SK-N-SH (cell line): ENCODE measurements at regions not wholly inside any gene's neighbourhood (a gene's known extent, or its start where the extent isn't known, plus 50 kb on each side); places are given as distances from the start of the nearest gene placed in this dataset.

ENCODE experiments used
- CTCF ChIA-PET: fragments of 300-600, 350-600 bp; formaldehyde crosslinking; extraction: SDS; loops from one replicate; lab custom pipeline; 2021; lab: Yijun Ruan, JAX
- POLR2A ChIA-PET: fragments of 350-600 bp; sonication (Branson Sonifier 250); formaldehyde crosslinking; extraction: SDS; loops from one replicate; lab custom pipeline; 2020; ENCODE audit warnings: antibody characterized with exemption, inconsistent platforms; lab: Yijun Ruan, JAX
- DNase-seq: peaks from one replicate; pipeline ENCODE4 v3.0.0; 2012
- H2AFZ ChIP-seq: fragments of 200-600 bp; sonication (generic); 2 replicates; pipeline ENCODE4 v1.8.1; 2016; ENCODE audit warnings: antibody characterized with exemption, mild to moderate bottlenecking, low read depth
- H3F3A ChIP-seq: fragments of 200-600 bp; sonication (generic); replicated peaks from 2 replicates; pipeline ENCODE3; 2016; ENCODE audit warnings: antibody characterized with exemption, mild to moderate bottlenecking; ENCODE audit not compliant: insufficient read depth
- H3K27ac ChIP-seq, 2 experiments: fragments of 200-500 bp in 1 of 2; fragments of 200-600 bp in 1 of 2; sonication (Bioruptor generic) in 1 of 2; sonication (generic), shearing (Covaris generic) in 1 of 2; 2 replicates each; pipeline versions ENCODE4 v1.5.1 to v1.6.1; 2014 to 2016; ENCODE audit warnings: low read depth in 2 of 2, inconsistent platforms in 1 of 2, low read length in 1 of 2, mild to moderate bottlenecking in 1 of 2, mixed read lengths in 1 of 2
- H3K27me3 ChIP-seq: fragments of 200-600 bp; sonication (generic), shearing (Covaris generic); 2 replicates; pipeline ENCODE4 v1.6.1; 2016; ENCODE audit warnings: mixed run types; ENCODE audit not compliant: insufficient read depth
- H3K36me3 ChIP-seq, 2 experiments: fragments of 200-500 bp in 1 of 2; fragments of 200-600 bp in 1 of 2; sonication (Bioruptor generic) in 1 of 2; sonication (generic) in 1 of 2; replicated peaks in 1 of 2; 2 replicates each; pipeline versions ENCODE3 to v1.5.1; 2014 to 2016; ENCODE audit warnings: low read length in 1 of 2, mild to moderate bottlenecking in 1 of 2; ENCODE audit not compliant: insufficient read depth in 2 of 2, control insufficient read depth in 1 of 2
- H3K4me1 ChIP-seq, 2 experiments: fragments of 200-500 bp in 1 of 2; fragments of 200-600 bp in 1 of 2; sonication (Bioruptor generic) in 1 of 2; sonication (generic), shearing (Covaris generic) in 1 of 2; 2 replicates each; pipeline versions ENCODE4 v1.5.1 to v1.6.1; 2014 to 2016; ENCODE audit warnings: low read depth in 1 of 2, low read length in 1 of 2, mixed run types in 1 of 2; ENCODE audit not compliant: insufficient read depth in 2 of 2, control insufficient read depth in 1 of 2
- H3K4me2 ChIP-seq: fragments of 200-600 bp; sonication (generic), shearing (Covaris generic); 2 replicates; pipeline ENCODE4 v1.6.1; 2017; ENCODE audit warnings: mixed run types
- H3K4me3 ChIP-seq, 2 experiments: fragments of 200-500 bp in 1 of 2; fragments of 200-600 bp in 1 of 2; sonication (Bioruptor generic) in 1 of 2; sonication (generic), shearing (Covaris generic) in 1 of 2; 2 replicates each; pipeline versions ENCODE4 v1.5.1 to v1.8.1; 2014 to 2016; ENCODE audit warnings: low read depth in 2 of 2, inconsistent platforms in 1 of 2, low read length in 1 of 2, mild to moderate bottlenecking in 1 of 2, mixed read lengths in 1 of 2, moderate library complexity in 1 of 2
- H3K79me2 ChIP-seq: fragments of 200-600 bp; sonication (generic); 2 replicates; pipeline ENCODE4 v1.8.1; 2017; ENCODE audit warnings: mild to moderate bottlenecking; ENCODE audit not compliant: insufficient read depth
- H3K9ac ChIP-seq: fragments of 200-600 bp; sonication (generic); 2 replicates; pipeline ENCODE4 v1.6.1; 2017; ENCODE audit warnings: mixed run types
- H3K9me2 ChIP-seq: fragments of 200-600 bp; sonication (generic); 2 replicates; pipeline ENCODE4 v1.6.1; 2017; ENCODE audit warnings: mixed run types
- H3K9me3 ChIP-seq: fragments of 200-600 bp; sonication (generic); 2 replicates; pipeline ENCODE4 v1.6.1; 2017; ENCODE audit warnings: mixed run types, mild to moderate bottlenecking, moderate library complexity
- H4K20me1 ChIP-seq: fragments of 200-600 bp; sonication (generic); 2 replicates; pipeline ENCODE4 v1.6.1; 2017; ENCODE audit warnings: mild to moderate bottlenecking, mixed run types; ENCODE audit not compliant: insufficient read depth
- CHD2 ChIP-seq: fragments of 150-350 bp; IDR thresholded peaks from 2 replicates; pipeline ENCODE4 v1.6.1; 2018; ENCODE audit warnings: low read length; ENCODE audit not compliant: partially characterized antibody
- FOSL2 ChIP-seq: IDR thresholded peaks from 2 replicates; pipeline ENCODE4 v1.4.0; 2012; ENCODE audit warnings: low read depth, mild to moderate bottlenecking, moderate library complexity, borderline replicate concordance
- FOXJ3 ChIP-seq: sonication (generic); formaldehyde crosslinking; IDR thresholded peaks from 2 replicates; pipeline ENCODE4 v1.5.1; 2020; ENCODE audit warnings: mild to moderate bottlenecking, missing genetic modification reagents
- IRF3 ChIP-seq: fragments of 150-350 bp; IDR thresholded peaks from 2 replicates; pipeline ENCODE4 v1.6.1; 2016; ENCODE audit warnings: mild to moderate bottlenecking, low read depth, low read length
- MEF2A ChIP-seq: IDR thresholded peaks from 2 replicates; pipeline ENCODE4 v1.4.0; 2012; ENCODE audit warnings: low read depth, borderline replicate concordance
- MXI1 ChIP-seq: IDR thresholded peaks from 2 replicates; pipeline ENCODE4 v1.6.1; 2012; ENCODE audit warnings: mild to moderate bottlenecking, low read depth, low read length, improper control_type of control experiment
- NRF1 ChIP-seq: IDR thresholded peaks from 2 replicates; pipeline ENCODE4 v1.6.1; 2012; ENCODE audit warnings: low read depth, mild to moderate bottlenecking, low read length
- PBX3 ChIP-seq: IDR thresholded peaks from 2 replicates; pipeline ENCODE4; 2012
- SIN3A ChIP-seq: IDR thresholded peaks from 2 replicates; pipeline ENCODE4 v1.6.1; 2012; ENCODE audit warnings: low read depth, mild to moderate bottlenecking, low read length, moderate library complexity, borderline replicate concordance
- TCF12 ChIP-seq: IDR thresholded peaks from 2 replicates; pipeline ENCODE4 v1.4.0; 2012
- TEAD4 ChIP-seq: IDR thresholded peaks from 2 replicates; pipeline ENCODE4 v1.4.0; 2012; ENCODE audit warnings: mild to moderate bottlenecking, borderline replicate concordance; ENCODE audit not compliant: insufficient read depth
- WGBS: methylation state at CpG from one replicate; pipeline ENCODE4 v1.1.6; 2017; ENCODE audit warnings: low lambda C conversion rate; 5-methylcytosine and 5-hydroxymethylcytosine counted together
- TF ChIP-seq, protein P1 (sequence below): IDR thresholded peaks from 2 replicates; pipeline ENCODE4 v1.4.0; 2012; ENCODE audit warnings: low read depth, borderline replicate concordance

GRCh38 chr1:229152311-229152710, 118.6 kb upstream of the RAB4A start:
- ChIA-PET CTCF (interaction anchor here (1.4 to 1.8 kb wide), 2 partner anchors 75 to 487 kb away, joined by 3 to 6 read pairs; no protein-coding TSS in a partner anchor), POLR2A (no interaction called here)
- no peak for TF ChIP-seq NRF1
- Histone ChIP-seq H3K27me3 (0 out of 2 replicates have a peak, but pooled peaks cover under 1% of the 10 kb centered on the region), H3K9ac (no peak overlapping the region), H3K4me2 (no peak overlapping the region), H2AFZ (no peak overlapping the region), H3K4me3 (no peak overlapping the region), H3F3A (no peaks in the 10 kb centered on the region), H3K9me3 (no peaks in the 10 kb centered on the region), H3K36me3 (no peaks in the 10 kb centered on the region), H3K79me2 (no peaks in the 10 kb centered on the region), H3K4me1 (peaks cover 0 to 14% of the 10 kb centered on the region in 2 experiments; a peak in 1 of 4 replicates), H4K20me1 (no peaks in the 10 kb centered on the region), H3K27ac (no peak overlapping the region), H3K9me2 (no peaks in the 10 kb centered on the region)
- DNase-seq = no peak
- 69% methylated on average over 2 of the region's 2 CpGs for WGBS

GRCh38 chr1:229153955-229154548, 116.9 kb upstream of the RAB4A start:
- Histone ChIP-seq H3K9me2 (no peaks in the 10 kb centered on the region), H3K4me2 (no peak overlapping the region), H3K4me3 (no peak overlapping the region), H3K9me3 (no peaks in the 10 kb centered on the region), H2AFZ (no peak overlapping the region), H3K4me1 (no peaks in the 10 kb centered on the region; a peak in 1 of 4 replicates), H3K9ac (no peak overlapping the region), H3F3A (no peaks in the 10 kb centered on the region), H3K36me3 (no peaks in the 10 kb centered on the region), H3K27ac (no peak overlapping the region), H3K27me3 (no peaks in the 10 kb centered on the region)
- no peak for DNase-seq
- ChIA-PET POLR2A (no interaction called here), CTCF (interaction anchor here (1.1 to 1.8 kb wide), 3 partner anchors 73 to 489 kb away, joined by 3 to 6 read pairs (median 4); partner anchors contain the start of gene RHOU)
- 39% methylated on average over 2 of the region's 2 CpGs for WGBS
- no peak for TF ChIP-seq FOSL2
- no peak for TF ChIP-seq IRF3
- no peak for TF ChIP-seq PBX3
- no peak for TF ChIP-seq CHD2
- TF ChIP-seq FOXJ3 (CRISPR knock-in tag) = no peak
- TF ChIP-seq SIN3A = no peak
- no peak for TF ChIP-seq MXI1
- no peak for TF ChIP-seq NRF1
- TF ChIP-seq TCF12 = no peak
- TF ChIP-seq MEF2A = no peak
- TF ChIP-seq, protein P1, sequence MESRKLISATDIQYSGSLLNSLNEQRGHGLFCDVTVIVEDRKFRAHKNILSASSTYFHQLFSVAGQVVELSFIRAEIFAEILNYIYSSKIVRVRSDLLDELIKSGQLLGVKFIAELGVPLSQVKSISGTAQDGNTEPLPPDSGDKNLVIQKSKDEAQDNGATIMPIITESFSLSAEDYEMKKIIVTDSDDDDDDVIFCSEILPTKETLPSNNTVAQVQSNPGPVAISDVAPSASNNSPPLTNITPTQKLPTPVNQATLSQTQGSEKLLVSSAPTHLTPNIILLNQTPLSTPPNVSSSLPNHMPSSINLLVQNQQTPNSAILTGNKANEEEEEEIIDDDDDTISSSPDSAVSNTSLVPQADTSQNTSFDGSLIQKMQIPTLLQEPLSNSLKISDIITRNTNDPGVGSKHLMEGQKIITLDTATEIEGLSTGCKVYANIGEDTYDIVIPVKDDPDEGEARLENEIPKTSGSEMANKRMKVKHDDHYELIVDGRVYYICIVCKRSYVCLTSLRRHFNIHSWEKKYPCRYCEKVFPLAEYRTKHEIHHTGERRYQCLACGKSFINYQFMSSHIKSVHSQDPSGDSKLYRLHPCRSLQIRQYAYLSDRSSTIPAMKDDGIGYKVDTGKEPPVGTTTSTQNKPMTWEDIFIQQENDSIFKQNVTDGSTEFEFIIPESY = no peak
- no peak for TF ChIP-seq TEAD4
- TF ChIP-seq, all 33 proteins: peak for 0
- Histone ChIP-seq H3K79me2 (no peaks in the 10 kb centered on the region), H4K20me1 (no peaks in the 10 kb centered on the region)
